ENCODE measurements at regions not wholly inside any gene's neighbourhood (a gene's known extent, or its start where the extent isn't known, plus 50 kb on each side); places are given as distances from the start of the nearest gene placed in this dataset.

DNA sequence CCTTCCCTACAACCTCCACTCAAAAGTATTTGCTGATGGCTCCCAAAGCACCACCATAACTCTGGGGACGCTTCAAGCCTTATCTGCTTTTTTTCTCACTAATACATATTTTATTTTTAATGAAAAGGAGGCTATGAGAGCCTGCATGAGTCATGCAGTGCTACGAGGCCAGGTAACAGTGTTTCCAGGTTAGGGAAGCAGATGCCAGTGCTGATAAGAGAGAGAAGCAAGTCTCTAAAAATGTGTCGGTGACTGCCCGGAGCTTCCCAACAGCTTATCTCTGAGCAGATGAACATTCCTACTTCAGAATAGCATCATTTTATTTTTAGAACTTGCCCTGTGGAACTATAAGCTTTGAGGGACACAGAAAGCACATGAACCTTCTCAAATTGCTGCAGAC is 931.5 kb downstream of the CCSER2 start:
- DNase-seq (ENCODE audit: low read depth), result no peak
- in situ Hi-C loops (cut with HindIII; ENCODE audit: low pct_unique_long_range_greater_than_20kb, low sequenced_read_pairs), result no loop called here

DNA sequence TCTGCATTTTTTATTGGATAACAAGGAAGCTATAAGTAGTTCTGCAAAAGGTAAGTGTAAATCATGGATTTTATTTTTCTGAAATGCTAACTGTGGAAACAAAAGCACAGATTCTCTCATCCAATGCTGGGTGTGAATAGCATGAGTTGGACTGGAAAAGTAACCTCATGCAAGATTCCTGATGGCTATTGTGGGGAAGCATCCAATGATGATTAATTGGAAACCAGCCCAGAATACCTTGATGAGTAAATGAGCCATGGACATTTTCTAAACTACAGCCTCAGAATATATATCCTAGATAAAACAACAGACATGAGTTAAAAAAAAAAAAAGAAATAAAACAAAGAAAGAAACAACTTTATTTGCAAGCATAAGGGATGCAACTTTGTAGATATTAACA is 934.6 kb downstream of the CCSER2 start:
- no peak for DNase-seq (ENCODE audit: low read depth)
- in situ Hi-C loops (cut with HindIII; ENCODE audit: low pct_unique_long_range_greater_than_20kb, low sequenced_read_pairs), result no loop called here

DNA sequence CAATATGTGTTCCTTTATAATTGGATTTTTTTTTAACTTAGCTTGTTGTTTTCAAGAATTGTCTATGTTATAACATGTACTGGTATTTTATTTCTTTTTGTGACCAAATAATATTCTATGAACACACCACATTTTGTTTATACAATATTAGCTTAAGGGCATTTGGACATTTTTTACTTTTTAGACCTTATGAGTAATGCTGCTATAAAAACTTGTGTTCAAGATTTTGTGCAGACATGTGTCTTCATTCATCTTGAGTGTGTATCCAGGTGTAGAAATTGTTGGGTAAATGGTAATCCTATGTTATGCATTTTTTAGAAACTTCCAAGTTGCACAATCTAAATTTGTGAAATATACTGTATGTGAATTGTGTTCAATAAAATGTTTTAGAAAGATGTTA is 936.7 kb downstream of the CCSER2 start:
- DNase-seq (ENCODE audit: low read depth), result no peak
- in situ Hi-C loops (cut with HindIII; ENCODE audit: low pct_unique_long_range_greater_than_20kb, low sequenced_read_pairs), result no loop called here

DNA sequence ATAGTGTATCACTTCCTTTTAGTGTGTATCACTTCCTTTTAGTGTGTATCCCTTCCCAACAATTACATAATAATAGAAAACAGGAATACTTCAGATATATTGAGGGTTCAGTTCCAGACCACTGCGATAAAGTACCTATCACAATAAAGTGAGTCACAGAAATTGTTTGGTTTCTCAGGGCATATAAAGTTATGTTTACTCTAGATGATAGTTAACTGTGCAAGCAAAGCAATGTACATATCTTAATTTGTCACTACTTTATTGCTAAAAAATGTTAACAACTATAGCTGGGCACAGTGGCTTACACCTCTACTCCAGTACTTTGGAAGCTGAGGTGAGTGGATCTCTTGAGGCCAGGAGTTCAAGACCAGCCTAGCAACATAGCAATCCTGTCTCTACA is 938.4 kb downstream of the CCSER2 start:
- in situ Hi-C loops (cut with HindIII; ENCODE audit: low pct_unique_long_range_greater_than_20kb, low sequenced_read_pairs), result no loop called here
- no peak for DNase-seq (ENCODE audit: low read depth)

DNA sequence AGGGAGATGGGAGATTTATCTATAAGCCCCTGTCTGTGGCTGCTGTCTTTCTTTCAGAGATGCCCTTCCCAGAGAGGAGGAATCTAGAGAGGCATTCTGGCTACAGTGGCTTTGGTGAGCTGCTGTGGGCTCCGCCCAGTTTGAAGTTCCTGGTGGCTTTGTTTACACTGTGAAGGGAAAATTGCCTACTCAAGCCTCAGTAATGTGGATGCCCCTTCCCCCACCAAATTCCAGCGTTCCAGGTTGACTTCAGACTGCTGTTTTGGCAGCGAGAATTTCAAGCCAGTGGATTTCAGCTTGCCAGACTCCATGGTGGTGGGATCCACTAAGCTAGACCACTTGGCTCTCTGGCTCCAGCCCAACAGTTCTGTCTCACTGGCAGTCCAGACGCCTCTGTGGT is 951.6 kb downstream of the CCSER2 start:
- DNase-seq (ENCODE audit: low read depth), result no peak
- in situ Hi-C loops (cut with HindIII; ENCODE audit: low pct_unique_long_range_greater_than_20kb, low sequenced_read_pairs), result no loop called here

DNA sequence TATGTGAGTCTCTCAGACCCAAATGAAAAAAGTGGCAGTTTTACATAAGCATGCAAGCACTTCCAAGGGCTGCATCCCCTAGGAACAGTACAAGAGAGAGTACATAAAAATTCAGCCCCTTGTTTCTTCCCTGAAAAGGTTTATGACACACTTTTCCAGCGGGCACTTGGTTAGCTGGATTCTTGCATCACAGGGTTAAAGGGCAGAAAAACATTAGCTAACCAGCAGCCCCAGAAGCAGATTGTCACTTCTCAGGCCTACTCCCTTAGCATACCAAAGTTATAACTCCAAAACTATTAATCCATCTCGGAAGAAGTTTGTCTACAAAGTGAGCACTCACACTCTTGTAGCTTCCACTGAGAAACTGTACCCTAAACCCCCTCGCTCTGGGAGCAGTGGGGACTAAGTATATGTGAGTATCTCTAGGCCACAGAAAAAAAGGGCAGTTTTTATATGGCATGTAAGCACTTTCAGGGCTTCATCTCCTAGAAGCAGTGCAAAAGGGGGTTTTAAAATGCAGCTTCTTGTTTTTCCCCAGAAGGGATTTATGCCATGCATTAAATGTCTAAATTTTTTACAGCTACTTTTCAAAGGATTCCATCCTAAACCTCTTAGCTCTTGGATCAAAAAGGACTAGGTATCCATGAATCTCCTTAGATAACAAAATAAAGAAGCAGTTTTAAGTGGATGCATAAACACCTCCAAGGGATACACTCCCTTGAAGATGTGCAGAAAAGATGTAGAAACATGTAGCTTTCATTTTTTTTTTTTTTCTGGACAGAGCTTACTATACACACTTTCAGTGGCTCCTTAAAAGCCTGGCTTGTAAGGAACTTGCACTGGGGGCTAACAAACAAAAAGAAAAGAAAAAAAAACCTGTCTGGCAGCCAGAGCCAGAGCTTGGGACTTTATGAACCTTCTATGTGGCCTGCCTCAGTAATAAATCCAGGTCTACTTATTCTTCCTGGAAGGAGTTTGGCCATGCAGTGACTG is 956.7 kb downstream of the CCSER2 start:
- no peak for DNase-seq (ENCODE audit: low read depth)
- in situ Hi-C loops (cut with HindIII; ENCODE audit: low pct_unique_long_range_greater_than_20kb, low sequenced_read_pairs), result no loop called here

DNA sequence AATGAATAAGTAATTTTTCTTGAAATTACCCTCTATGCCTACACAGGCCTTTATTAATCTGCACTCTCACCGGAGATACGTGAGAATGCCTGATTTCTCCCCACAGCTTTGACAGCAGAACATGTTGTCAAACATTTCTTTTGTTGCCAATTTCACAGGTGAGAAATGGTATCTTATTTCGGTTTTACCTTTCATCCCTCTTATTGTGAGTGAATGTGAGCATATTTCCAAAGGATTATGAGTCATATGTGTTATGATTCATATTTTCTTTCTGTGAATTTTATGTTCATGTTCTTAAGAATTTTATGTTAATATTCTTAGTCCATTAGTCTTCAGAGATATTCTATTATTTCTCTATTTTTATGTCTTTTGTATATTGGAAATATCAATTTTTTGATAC is 965.1 kb downstream of the CCSER2 start:
- in situ Hi-C loops (cut with HindIII; ENCODE audit: low pct_unique_long_range_greater_than_20kb, low sequenced_read_pairs), result no loop called here
- DNase-seq (ENCODE audit: low read depth), result no peak

DNA sequence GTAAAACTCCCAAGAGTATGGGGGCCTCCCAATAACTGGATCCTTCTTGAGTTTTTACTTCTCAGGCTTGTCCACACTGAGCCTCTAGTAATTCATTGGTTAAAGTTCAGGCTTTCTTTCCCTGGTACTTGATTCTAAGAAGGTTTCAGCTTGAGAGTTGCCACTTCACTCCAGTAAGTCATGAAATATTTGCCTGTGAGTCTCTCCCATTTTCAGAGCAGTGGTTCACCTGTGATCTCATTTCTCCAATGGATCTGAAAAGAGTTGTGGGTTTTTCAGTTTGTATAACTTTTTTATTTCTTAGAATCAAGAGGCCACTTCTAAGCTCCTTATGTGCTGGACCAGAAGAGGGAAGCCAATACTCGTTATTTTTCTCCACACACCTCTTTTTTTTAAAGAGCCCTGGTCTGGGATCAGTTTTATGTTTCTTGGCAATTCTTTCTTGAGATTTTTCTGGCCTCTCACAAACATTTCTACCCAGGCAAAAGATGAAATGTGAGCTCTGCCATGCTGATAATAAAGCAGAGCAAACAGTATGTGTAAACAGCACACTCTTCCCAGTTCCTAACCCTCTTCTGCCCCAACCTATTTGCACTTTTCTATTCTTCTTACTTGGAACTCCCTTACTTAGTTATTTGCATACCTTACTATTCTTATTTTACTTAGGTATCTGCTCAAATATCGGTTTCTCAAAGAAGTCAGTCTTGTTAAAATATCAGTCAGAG is 983.4 kb downstream of the CCSER2 start:
- in situ Hi-C loops (cut with HindIII; ENCODE audit: low pct_unique_long_range_greater_than_20kb, low sequenced_read_pairs), result no loop called here
- no peak for DNase-seq (ENCODE audit: low read depth)

DNA sequence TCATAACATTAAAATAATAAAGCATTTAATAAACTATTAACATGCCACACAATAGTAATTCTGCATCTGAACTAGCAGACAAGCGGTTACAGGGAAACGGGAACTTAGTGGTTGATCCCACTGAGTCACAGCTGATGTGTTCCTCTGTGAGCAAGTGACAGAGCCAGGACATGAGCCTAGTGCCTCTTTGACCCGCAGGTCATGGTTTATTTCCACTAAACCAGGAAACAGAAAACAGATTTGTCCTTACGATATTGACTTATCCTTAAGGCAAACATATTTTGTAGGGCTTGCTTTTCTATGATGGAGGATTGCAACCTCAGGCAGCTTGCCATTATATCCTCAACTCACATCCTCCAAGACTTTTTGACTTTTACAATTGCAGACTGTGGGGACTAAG is 987.3 kb downstream of the CCSER2 start:
- in situ Hi-C loops (cut with HindIII; ENCODE audit: low pct_unique_long_range_greater_than_20kb, low sequenced_read_pairs), result no loop called here
- no peak for DNase-seq (ENCODE audit: low read depth)

DNA sequence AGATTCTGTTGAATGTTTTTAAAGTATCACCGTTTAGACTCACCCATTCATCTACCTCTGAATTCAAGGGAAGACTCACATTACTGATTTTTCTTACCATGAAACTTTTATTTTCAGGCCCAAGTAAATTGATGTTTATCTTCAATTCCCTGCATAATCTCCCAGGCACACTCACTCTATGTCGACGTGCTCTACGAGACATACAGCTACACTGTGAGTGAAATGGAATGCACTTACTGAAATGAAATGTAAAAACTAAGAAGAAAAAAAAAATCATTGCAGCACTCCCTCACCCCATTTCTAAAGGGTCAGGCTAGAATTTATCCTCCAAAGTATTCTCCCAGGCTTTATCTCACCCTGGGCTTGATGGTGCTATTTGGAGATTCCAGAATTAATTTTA is 987.9 kb downstream of the CCSER2 start:
- in situ Hi-C loops (cut with HindIII; ENCODE audit: low pct_unique_long_range_greater_than_20kb, low sequenced_read_pairs), result no loop called here
- no peak for DNase-seq (ENCODE audit: low read depth)

DNA sequence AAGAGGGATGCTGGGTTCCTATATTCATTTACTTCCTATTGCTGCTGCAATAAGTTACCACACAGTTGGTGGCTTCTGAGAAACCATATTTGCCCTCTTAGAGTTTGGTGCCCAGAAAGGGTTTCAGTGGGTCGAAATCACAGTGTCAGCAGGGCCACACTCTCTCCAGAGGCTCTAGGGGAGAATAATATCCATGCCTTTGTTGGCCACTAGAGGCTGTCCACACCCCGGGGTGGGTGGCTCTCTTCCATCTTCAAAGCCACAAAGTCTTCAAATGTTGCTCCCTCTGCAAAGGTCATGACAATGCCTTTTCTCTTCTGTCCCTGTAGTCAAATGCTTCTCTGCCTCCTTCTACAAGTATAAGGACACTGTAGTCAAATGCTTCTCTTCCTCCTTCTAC is 989.4 kb downstream of the CCSER2 start:
- DNase-seq (ENCODE audit: low read depth), result no peak
- in situ Hi-C loops (cut with HindIII; ENCODE audit: low pct_unique_long_range_greater_than_20kb, low sequenced_read_pairs), result no loop called here

DNA sequence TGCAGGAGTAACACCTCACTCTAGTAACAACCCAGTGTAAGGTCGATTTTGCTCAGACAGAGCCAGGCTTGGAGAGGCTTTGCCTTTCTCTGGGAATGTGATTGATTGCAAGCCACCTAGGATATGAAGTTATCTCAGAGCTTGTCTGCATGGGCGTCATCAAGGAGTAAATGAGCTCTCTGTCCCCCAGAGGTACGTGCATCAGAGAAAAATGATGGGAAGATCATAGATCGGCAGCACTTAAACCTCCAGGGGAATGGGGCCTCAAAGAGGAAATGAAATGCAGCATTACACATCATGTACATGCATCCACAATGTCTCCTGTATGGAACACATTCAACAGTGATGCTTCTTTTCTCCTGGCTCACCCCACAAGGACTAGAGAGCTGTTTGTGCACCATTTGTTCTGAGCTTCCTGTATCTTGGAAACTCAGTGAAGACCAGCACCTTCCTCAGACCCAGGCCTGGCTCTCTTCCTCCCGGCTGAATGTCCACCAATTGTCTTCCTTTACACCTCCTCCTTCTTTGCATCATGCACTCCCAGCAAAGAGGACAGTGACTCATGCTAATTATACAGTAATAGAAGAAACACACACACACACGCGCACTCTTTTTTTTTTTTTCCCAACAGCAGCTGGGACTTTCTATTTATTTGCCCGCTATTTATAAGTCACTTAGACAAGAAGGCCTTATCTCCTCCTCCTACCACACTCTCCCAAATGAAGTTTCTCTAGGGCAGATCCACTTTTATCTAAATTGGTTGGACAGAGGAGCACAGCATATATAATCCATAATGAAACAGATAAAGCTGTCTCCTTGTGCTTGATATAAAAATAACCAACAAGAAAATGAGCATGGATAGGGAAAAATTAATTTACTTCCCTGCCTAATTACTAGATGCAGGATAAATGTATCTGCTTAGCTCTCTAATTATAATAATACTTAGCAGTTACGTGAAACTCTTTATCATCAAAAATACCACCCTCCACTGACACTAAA is 990.7 kb downstream of the CCSER2 start:
- in situ Hi-C loops (cut with HindIII; ENCODE audit: low pct_unique_long_range_greater_than_20kb, low sequenced_read_pairs), result no loop called here
- peak; percentile 81 for DNase-seq (ENCODE audit: low read depth)

DNA sequence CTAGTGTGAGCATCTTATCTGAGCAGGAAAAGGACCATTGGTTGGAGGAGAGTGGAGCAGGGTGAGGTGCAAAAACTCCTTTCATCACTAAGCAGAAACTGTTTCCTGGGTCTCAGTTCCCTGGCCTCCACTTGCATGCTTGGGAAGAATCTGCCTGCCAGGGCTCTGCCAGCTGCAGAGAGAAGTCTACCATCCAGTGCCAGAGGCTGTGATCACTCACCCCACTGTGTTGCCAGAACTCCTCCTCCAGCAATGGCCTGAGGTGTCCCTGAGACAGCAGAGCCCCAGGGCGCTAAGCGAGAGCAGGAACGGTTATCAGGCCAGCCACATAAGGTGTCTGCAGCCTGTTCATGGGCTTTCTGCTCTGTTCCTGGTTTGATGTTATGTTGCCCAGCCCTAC is 991.4 kb downstream of the CCSER2 start:
- in situ Hi-C loops (cut with HindIII; ENCODE audit: low pct_unique_long_range_greater_than_20kb, low sequenced_read_pairs), result no loop called here
- no peak for DNase-seq (ENCODE audit: low read depth)

DNA sequence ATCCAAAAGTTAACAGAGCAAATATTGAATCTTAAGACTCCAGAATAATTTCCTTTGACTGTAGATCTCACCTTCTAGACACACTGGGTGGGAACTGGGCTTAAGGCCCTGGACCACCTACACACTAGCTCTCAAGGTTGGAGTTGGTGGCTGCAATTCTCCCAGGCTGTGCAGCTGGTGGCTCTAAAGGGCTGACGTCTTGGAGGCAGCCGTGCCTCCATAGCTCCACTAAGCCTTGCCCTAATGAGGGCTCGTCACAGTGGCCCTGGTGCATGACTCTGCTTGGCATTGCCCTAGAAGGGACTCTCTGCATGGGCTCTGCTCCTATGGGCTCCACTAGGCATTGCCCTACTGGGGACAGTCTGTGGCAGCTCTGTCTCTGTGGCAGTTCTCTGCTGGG is 1005.2 kb downstream of the CCSER2 start:
- DNase-seq (ENCODE audit: low read depth), result no peak
- in situ Hi-C loops (cut with HindIII; ENCODE audit: low pct_unique_long_range_greater_than_20kb, low sequenced_read_pairs), result no loop called here

DNA sequence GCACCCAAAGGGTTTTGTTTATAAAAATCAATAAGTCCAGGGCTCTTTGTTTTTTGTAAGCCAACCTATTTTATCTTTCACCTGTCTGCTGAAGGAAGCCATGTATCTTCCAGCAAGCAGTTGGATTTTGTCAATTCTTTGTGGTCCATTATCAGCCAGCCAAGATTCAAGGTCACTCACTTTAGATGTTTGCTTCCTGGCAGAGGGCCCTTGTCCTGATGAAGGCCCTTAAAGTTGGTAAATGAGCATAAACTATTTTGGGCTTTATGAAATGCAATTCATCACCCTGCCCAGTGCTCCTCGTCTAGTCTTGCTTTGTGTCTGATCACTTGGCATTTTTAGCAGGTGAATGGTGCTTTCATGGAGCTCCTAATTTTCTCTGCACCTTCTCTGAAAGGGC is 1004.2 kb downstream of the GRID1 start:
- in situ Hi-C loops (cut with HindIII; ENCODE audit: low pct_unique_long_range_greater_than_20kb, low sequenced_read_pairs), result no loop called here
- no peak for DNase-seq (ENCODE audit: low read depth)

DNA sequence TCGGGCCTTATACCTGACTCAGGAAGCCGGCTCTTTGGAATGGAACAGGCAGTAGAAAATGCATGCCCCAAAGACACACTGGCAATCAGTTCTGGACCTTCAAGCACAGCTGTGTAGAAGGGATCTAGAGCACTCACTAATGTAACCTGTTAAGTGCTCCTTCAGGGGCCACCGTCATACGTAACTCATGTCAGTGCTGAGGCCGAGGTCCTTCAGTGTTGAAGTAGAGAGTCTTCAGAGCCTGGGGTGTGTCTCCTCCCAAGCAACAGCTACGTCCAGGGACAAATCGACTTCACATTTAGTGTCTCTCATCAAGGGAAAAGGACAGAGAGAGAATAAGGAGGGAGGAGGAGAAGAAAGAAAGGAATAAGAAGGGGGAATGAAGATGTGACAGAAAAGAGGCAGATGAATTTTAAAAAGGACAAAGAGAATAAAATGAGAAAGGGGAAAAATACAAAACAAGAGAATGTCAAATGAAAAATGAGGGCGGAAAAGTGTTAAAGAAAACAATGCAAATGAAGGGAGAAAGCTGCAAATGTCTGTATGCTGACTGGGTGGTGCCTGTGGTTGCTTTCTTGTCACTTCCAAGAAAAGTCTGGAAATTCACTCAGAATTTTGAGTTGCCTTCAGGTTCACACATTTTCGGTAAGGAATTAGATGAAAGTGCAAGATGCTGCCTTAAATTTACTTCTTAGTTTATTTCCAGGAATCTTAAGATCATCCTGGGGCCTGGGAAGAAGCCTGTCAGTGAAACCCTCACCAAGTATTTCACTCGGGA is 989.4 kb downstream of the GRID1 start:
- DNase-seq (ENCODE audit: low read depth), result no peak
- in situ Hi-C loops (cut with HindIII; ENCODE audit: low pct_unique_long_range_greater_than_20kb, low sequenced_read_pairs), result no loop called here

DNA sequence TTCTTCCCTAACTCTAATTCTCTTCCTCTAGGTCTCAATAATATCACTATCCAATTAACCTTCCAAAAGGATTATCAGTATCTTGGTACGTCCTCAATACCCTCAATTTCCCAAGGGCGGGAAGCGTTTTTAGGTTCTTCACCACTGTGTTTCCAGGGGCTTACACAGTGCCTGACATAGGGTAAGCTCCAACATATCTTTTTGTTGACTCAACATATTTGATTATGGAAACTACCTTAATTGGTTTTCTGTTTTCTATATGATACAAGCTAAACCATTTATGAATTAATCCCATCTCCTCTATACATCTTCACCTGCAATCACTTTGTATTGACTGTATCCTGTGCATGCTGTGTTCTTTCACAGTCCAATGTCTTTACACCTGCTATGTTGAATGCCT is 987.3 kb downstream of the GRID1 start:
- DNase-seq (ENCODE audit: low read depth), result no peak
- in situ Hi-C loops (cut with HindIII; ENCODE audit: low pct_unique_long_range_greater_than_20kb, low sequenced_read_pairs), result no loop called here

Data from Caki2 (cell line).